DOHH2 (cell line): ENCODE measurements at regions not wholly inside any gene's neighbourhood (a gene's known extent, or its start where the extent isn't known, plus 50 kb on each side); places are given as distances from the start of the nearest gene placed in this dataset.

ENCODE experiments used
- H3F3A ChIP-seq: fragments of 200-600 bp; sonication (generic), shearing (Covaris generic); 2 replicates; pipeline ENCODE4 v1.6.0; 2016; ENCODE audit warnings: antibody characterized with exemption, mild to moderate bottlenecking; ENCODE audit not compliant: control insufficient read depth, insufficient read depth
- H3K27ac ChIP-seq: fragments of 200-600 bp; sonication (generic); 2 replicates; pipeline ENCODE4 v1.5.1; 2014; ENCODE audit warnings: low read depth, mild to moderate bottlenecking, low read length, moderate library complexity
- H3K27me3 ChIP-seq: fragments of 200-600 bp; sonication (generic); 2 replicates; pipeline ENCODE4 v1.6.1; 2014; ENCODE audit warnings: mild to moderate bottlenecking, low read length, mixed read lengths; ENCODE audit not compliant: control insufficient read depth
- H3K36me3 ChIP-seq: fragments of 200-600 bp; sonication (generic); 2 replicates; pipeline ENCODE4 v1.6.1; 2014; ENCODE audit warnings: mild to moderate bottlenecking, low read length, moderate library complexity, mixed read lengths; ENCODE audit not compliant: control insufficient read depth
- H3K4me1 ChIP-seq: fragments of 200-600 bp; sonication (generic); 2 replicates; pipeline ENCODE4 v1.6.1; 2014; ENCODE audit warnings: mild to moderate bottlenecking, low read length, mixed read lengths; ENCODE audit not compliant: control insufficient read depth
- H3K4me2 ChIP-seq: fragments of 200-600 bp; sonication (generic); 2 replicates; pipeline ENCODE4 v1.6.0; 2014; ENCODE audit warnings: mild to moderate bottlenecking, low read length, moderate library complexity
- H3K4me3 ChIP-seq: fragments of 200-600 bp; sonication (generic); 2 replicates; pipeline ENCODE4 v1.5.1; 2014; ENCODE audit warnings: mild to moderate bottlenecking, low read length, mixed read lengths
- H3K79me2 ChIP-seq: fragments of 200-600 bp; sonication (generic); 2 replicates; pipeline ENCODE4 v1.6.1; 2014; ENCODE audit warnings: mild to moderate bottlenecking, low read length, mixed read lengths; ENCODE audit not compliant: control insufficient read depth
- H3K9me2 ChIP-seq: fragments of 200-600 bp; sonication (generic); replicated peaks from 2 replicates; pipeline ENCODE4 v1.6.1; 2014; ENCODE audit warnings: mild to moderate bottlenecking, low read length, mixed read lengths; ENCODE audit not compliant: control insufficient read depth
- H3K9me3 ChIP-seq: fragments of 200-600 bp; sonication (generic); 2 replicates; pipeline ENCODE4 v1.6.1; 2014; ENCODE audit warnings: antibody characterized with exemption, low read length, mixed read lengths; ENCODE audit not compliant: control insufficient read depth, insufficient read depth
- H4K20me1 ChIP-seq: fragments of 200-600 bp; sonication (generic); 2 replicates; pipeline ENCODE4 v1.6.0; 2014; ENCODE audit warnings: low read depth, mild to moderate bottlenecking, antibody characterized with exemption, low read length, moderate library complexity; ENCODE audit not compliant: control insufficient read depth, insufficient read depth
- EZH2phosphoT487 ChIP-seq: fragments of 200-600 bp; sonication (generic); IDR thresholded peaks from 2 replicates; pipeline ENCODE4 v1.6.1; 2017; ENCODE audit warnings: borderline replicate concordance, mild to moderate bottlenecking, antibody characterized with exemption, low read length, moderate library complexity, mixed read lengths
- TF ChIP-seq, protein P1 (sequence below): fragments of 200-600 bp; sonication (generic); IDR thresholded peaks from one replicate; pipeline ENCODE4 v1.5.1; 2014; ENCODE audit warnings: antibody characterized with exemption, mild to moderate bottlenecking, low read depth, low read length; ENCODE audit not compliant: poor library complexity, severe bottlenecking

DNA sequence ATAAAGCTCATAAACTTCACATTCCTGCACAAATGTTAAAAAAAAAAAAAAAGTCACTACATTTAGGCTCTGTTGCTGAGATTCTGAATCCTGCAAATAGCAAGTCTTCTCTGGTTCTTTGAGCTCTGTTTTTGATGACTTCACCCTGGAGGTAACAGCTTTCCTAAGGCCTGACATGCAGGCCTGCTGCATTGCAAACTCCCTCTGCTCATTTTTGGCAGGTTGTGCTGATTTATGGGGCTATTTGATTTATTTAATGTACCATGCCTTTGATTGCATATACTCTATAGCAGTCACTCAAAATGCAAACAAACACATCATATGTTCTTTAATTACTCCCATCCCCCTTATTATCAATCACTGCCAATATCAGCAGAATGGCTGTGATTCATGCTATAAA lies 416.1 kb upstream of the IZUMO3 start:
- Histone ChIP-seq H3K4me2 (no peak overlapping the region), H3K27ac (no peak overlapping the region), H3F3A (no peaks in the 10 kb centered on the region), H3K4me1 (no peaks in the 10 kb centered on the region), H4K20me1 (no peaks in the 10 kb centered on the region), H3K27me3 (no peaks in the 10 kb centered on the region), H3K79me2 (no peaks in the 10 kb centered on the region), H3K9me2 (no peaks in the 10 kb centered on the region), H3K36me3 (no peaks in the 10 kb centered on the region), H3K4me3 (no peak overlapping the region), H3K9me3 (no peaks in the 10 kb centered on the region)
- TF ChIP-seq, protein P1, sequence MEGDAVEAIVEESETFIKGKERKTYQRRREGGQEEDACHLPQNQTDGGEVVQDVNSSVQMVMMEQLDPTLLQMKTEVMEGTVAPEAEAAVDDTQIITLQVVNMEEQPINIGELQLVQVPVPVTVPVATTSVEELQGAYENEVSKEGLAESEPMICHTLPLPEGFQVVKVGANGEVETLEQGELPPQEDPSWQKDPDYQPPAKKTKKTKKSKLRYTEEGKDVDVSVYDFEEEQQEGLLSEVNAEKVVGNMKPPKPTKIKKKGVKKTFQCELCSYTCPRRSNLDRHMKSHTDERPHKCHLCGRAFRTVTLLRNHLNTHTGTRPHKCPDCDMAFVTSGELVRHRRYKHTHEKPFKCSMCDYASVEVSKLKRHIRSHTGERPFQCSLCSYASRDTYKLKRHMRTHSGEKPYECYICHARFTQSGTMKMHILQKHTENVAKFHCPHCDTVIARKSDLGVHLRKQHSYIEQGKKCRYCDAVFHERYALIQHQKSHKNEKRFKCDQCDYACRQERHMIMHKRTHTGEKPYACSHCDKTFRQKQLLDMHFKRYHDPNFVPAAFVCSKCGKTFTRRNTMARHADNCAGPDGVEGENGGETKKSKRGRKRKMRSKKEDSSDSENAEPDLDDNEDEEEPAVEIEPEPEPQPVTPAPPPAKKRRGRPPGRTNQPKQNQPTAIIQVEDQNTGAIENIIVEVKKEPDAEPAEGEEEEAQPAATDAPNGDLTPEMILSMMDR: no peak
- TF ChIP-seq EZH2phosphoT487: no peak

- no peak overlapping the region for H3K4me3 ChIP-seq
- H4K20me1 ChIP-seq: no peaks in the 10 kb centered on the region
- TF ChIP-seq, protein P1: no peak
- TF ChIP-seq EZH2phosphoT487: no peak
- H3K27me3 ChIP-seq: no peaks in the 10 kb centered on the region
- no peaks in the 10 kb centered on the region for H3K9me2 ChIP-seq
- no peaks in the 10 kb centered on the region for H3F3A ChIP-seq
- no peaks in the 10 kb centered on the region for H3K79me2 ChIP-seq
- no peaks in the 10 kb centered on the region for H3K4me1 ChIP-seq
- H3K27ac ChIP-seq: no peak overlapping the region
- H3K4me2 ChIP-seq: no peak overlapping the region
- no peaks in the 10 kb centered on the region for H3K36me3 ChIP-seq
- no peaks in the 10 kb centered on the region for H3K9me3 ChIP-seq
Observed at GRCh38 chr9:24953070-24953469, 407.4 kb upstream of the IZUMO3 start.

- TF ChIP-seq EZH2phosphoT487: no peak
- TF ChIP-seq, protein P1: no peak
- Histone ChIP-seq H3K4me1 (no peaks in the 10 kb centered on the region), H3K9me2 (no peaks in the 10 kb centered on the region), H3K79me2 (no peaks in the 10 kb centered on the region), H3K27ac (no peak overlapping the region), H3K4me3 (no peak overlapping the region), H3K36me3 (no peaks in the 10 kb centered on the region), H3K9me3 (no peaks in the 10 kb centered on the region), H3K4me2 (no peak overlapping the region), H4K20me1 (no peaks in the 10 kb centered on the region), H3K27me3 (peaks cover under 1% of the 10 kb centered on the region; the same call in 1 of the 2 replicates), H3F3A (no peaks in the 10 kb centered on the region)
Observed at GRCh38 chr9:24939109-24939850, 393.6 kb upstream of the IZUMO3 start.
